Loucy (cell line): ENCODE measurements at regions not wholly inside any gene's neighbourhood (a gene's known extent, or its start where the extent isn't known, plus 50 kb on each side); places are given as distances from the start of the nearest gene placed in this dataset.

Experiments
- CTCF ChIP-seq: fragments of 200-600 bp; sonication (generic); conservative IDR thresholded peaks from 2 replicates; pipeline ENCODE4 v1.5.1; 2014; ENCODE audit warnings: mild to moderate bottlenecking, antibody characterized with exemption, low read length
- EZH2phosphoT487 ChIP-seq: fragments of 200-600 bp; IDR thresholded peaks from 2 replicates; pipeline ENCODE4 v1.6.1; 2018; ENCODE audit warnings: antibody characterized with exemption, mild to moderate bottlenecking, moderate library complexity, borderline replicate concordance

GRCh38 chr17:77884967-77885641 lies 73.4 kb upstream of the TNRC6C start:
- TF ChIP-seq CTCF (no peak), EZH2phosphoT487 (no peak)
